ENCODE measurements at regions not wholly inside any gene's neighbourhood (a gene's known extent, or its start where the extent isn't known, plus 50 kb on each side); places are given as distances from the start of the nearest gene placed in this dataset.
"Not testable (repeated sequence)": the region's sequence is repeated elsewhere in the genome, so short reads cannot be mapped to it uniquely, and the experiment has no call there.

GRCh38 chr13:83471011-83471410 lies 411.3 kb downstream of the SLITRK1 start:
- DNase-seq (ENCODE audit: low read depth): no peak

DNA sequence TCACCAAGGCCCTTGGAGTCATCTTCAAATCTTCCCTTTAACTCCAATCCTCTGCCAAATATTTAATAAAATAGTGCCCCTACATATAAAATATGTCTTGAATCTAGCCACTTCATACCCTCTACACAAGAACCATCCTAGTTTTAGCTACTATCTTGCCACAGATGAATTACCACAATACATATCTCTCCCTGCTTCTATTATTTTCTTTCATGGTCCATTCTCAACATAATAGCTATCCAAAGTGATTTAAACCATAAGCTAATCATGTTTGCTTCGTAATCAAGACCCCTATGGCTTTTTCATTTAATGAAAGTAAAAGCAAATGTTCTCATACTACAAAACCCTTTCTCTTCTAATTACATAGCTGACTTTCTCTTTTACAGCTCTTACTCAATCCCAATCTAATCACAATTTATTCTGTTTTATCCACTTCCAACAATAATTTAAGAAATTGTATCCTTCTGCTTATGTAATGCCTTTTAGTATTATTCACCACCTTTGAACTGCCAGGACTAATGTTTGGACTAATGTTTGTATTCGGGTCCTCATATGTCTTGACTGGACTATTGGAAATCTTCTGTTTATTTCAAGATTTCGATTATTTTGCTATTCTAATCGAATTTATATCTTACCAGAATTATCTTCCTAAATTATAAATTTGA lies 412.0 kb downstream of the SLITRK1 start:
- no peak for DNase-seq (ENCODE audit: low read depth)

DNA sequence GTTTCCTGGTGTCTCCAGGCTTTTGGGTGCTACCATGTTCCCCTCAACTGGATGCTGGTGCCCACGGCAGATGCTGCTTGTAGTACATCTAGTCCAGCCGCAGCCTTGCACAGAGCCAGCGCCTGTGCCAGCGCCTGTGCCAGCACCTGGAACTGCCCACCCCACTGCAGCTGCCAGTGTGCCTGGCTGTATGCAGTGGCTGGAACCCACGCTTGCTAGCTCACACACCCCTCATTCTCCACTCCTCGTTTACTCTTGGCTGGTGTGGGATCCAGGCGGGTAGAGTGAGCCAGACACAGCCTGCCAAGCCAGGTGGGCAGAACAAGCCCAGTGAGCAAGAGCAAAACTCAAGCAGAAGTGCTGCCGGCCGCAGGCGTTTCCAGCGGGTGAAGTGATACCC lies 428.6 kb downstream of the SLITRK1 start:
- DNase-seq (ENCODE audit: low read depth): no peak

GRCh38 chr13:83453300-83453699 lies 429.0 kb downstream of the SLITRK1 start:
- DNase-seq (ENCODE audit: low read depth): no peak

DNA sequence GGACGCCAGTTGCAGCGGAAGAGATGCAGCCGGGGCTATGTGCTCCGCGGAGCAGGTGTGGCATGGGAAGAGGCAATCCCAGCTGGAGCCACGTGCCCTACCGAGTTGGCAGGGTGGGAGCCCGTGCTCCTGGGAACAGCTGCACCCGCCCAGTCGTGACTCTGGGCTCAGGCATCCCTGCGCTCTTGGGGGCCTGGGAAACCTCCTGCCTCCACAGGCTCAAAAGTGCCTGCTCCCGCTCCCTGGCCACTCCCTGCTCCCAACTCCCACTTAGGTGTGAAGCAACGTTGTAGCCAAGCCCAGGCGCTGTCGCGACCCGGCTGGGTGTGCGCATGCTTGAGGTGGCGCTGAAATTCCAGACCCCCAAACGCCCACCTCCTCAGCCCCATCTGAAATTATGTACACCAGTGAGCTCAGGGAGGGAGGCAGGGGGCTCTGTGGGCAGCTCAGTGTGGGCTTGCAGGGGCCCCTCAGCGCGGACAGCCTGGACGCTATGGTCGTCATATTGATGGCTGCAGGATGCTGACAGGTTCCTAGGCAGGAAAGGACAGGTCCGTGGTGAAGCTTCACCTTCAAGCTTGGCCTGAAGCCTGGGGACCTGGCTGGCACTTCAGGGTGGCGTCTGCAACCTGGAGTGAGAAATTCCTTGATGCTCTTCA lies 429.9 kb downstream of the SLITRK1 start:
- no peak for DNase-seq (ENCODE audit: low read depth)

GRCh38 chr13:83450591-83450990 lies 431.7 kb downstream of the SLITRK1 start:
- no peak for DNase-seq (ENCODE audit: low read depth)

- DNase-seq (ENCODE audit: low read depth): no peak
Observed at GRCh38 chr13:83449668-83450395, 432.4 kb downstream of the SLITRK1 start.

GRCh38 chr13:83440465-83440864 lies 441.8 kb downstream of the SLITRK1 start:
- no peak for DNase-seq (ENCODE audit: low read depth)

GRCh38 chr13:83439464-83439863 lies 442.8 kb downstream of the SLITRK1 start:
- DNase-seq (ENCODE audit: low read depth): not testable (repeated sequence)

GRCh38 chr13:83423861-83424260 lies 458.4 kb downstream of the SLITRK1 start:
- no peak for DNase-seq (ENCODE audit: low read depth)

DNA sequence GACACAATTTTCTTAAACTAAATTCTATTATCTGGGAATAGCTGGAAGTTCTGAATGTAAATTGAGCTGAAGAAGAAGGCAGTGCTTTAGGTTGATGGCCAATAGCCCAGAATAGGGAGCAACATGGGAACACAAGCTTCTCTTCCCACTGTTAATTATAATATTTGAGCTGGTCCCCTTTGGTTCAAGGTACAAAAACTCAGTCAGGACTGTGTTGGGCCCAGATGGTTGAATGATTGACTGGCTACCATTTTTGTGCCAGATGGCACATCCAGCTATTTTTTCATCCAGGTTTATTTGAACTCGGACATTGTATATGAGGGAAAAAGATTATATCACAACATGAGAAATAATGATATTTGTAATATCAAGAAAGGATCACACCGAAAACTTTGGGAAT lies 458.9 kb downstream of the SLITRK1 start:
- DNase-seq (ENCODE audit: low read depth): no peak

DNA sequence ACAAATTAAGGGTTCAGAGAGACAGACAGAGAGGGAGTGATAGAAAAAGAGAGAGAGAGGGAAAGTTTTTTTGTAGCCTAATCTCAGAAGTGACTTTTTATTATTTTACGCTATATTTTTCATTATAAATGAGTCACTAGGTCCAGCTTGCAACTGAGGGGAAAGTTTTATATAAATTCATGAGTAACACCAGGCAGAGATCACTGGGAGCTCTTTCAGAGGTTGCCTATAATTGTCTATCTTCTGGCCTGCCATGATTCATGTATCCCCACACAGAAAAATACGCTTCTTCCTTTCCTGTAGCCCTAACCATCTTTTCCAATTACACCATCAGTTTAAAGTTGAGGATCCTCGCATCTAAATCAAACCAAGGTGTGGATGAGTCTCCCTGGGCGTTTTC lies 467.9 kb downstream of the SLITRK1 start:
- no peak for DNase-seq (ENCODE audit: low read depth)

DNA sequence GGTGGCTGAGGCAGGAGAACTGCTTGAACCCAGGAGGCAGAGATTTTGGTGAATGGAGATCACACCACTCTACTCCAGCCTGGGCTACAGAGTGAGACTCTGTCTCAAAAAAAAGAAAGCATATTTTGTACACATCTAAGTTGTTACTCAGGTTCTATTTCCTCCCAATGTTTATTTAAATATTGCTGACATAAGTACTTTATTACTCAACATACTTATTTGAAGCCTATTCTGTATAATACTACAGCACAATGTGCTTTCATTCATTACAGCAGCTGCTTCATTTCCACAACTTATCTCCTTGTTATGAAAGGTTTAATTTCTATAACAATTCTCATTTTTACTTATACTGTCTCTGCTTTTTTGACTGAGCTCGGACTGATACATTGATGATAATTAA lies 495.7 kb downstream of the SLITRK1 start:
- DNase-seq (ENCODE audit: low read depth): no peak

DNA sequence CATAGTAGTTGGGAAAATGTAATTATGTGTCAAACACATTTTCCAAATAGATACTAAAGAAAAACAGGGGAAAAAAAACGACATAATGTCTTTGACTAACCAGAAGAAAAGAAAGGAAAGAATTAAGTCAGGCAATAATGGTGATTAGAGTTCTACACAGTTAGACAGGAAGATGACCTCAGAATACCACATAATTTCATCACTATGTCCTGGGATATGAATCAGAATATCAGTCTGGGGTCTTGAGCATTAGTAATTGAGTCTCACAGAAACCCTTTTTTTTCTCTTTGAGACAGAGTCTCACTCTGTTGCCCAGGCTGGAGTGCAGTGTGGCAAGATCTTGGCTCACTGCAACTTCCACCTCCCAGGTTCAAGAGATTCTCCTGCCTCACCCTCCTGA lies 503.4 kb downstream of the SLITRK1 start:
- no peak for DNase-seq (ENCODE audit: low read depth)

GRCh38 chr13:83377491-83377890 lies 504.8 kb downstream of the SLITRK1 start:
- DNase-seq (ENCODE audit: low read depth): no peak

GRCh38 chr13:83372786-83373185 lies 509.5 kb downstream of the SLITRK1 start:
- no peak for DNase-seq (ENCODE audit: low read depth)

- DNase-seq (ENCODE audit: low read depth): no peak
Observed at GRCh38 chr13:83365723-83366122, 516.6 kb downstream of the SLITRK1 start.

- no peak for DNase-seq (ENCODE audit: low read depth)
Observed at GRCh38 chr13:83355041-83355440, 527.2 kb downstream of the SLITRK1 start.

DNA sequence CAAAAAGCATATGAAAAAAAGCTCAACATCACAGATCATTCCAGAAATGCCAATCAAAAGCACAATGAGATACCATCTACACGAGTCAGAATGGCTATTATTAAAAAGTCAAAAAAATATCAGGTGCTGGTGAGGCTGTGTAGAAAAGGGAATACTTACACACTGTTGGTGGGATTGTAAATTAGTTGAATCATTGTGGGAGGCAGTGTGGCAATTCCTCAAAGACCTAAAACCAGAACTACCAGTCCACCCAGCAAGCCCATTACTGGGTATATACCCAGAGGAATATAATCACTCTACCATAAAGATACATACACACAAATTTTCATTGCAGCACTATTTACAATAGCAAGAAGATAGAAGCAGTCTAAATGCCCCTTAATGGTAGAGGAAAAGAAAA lies 529.9 kb downstream of the SLITRK1 start:
- DNase-seq (ENCODE audit: low read depth): no peak

DNA sequence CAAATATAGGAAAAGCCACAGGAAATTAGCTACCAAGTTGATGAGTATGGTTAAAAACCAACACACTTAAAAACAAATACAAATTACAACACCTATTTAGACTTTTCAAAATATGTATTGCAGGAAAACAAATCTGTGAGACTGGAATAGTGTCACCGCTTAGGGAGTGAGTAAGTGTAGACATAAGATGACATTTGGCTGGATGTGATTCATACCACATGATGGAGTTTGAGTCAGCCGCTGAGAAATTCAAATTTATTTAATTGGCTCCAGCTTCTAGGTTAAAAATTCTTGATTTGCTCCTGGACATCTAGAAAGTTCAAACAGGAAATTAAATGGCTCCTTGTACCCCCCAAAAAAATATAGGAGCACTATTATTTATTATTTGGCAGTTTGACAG lies 531.7 kb downstream of the SLITRK1 start:
- DNase-seq (ENCODE audit: low read depth): no peak

GRCh38 chr13:83344518-83344917 lies 537.8 kb downstream of the SLITRK1 start:
- no peak for DNase-seq (ENCODE audit: low read depth)

- no peak for DNase-seq (ENCODE audit: low read depth)
Observed at GRCh38 chr13:83340170-83340569, 542.1 kb downstream of the SLITRK1 start.

GRCh38 chr13:83333614-83334388 lies 548.5 kb downstream of the SLITRK1 start:
- no peak for DNase-seq (ENCODE audit: low read depth)

Measured in activated gamma-delta T cell treated with anti-CD3 and anti-CD28 coated beads, Interleukin-2, amount 50 U/mL, for 16 hours (primary cell).